22Rv1 (cell line): ENCODE measurements at regions not wholly inside any gene's neighbourhood (a gene's known extent, or its start where the extent isn't known, plus 50 kb on each side); places are given as distances from the start of the nearest gene placed in this dataset.

Source experiments
- ZFX ChIP-seq: fragments of 450-650 bp; IDR thresholded peaks from 2 replicates; pipeline ENCODE4 v1.6.1; 2017; ENCODE audit warnings: antibody characterized with exemption, borderline replicate concordance
- TF ChIP-seq, protein P1 (sequence below): fragments of 450-650 bp; IDR thresholded peaks from 2 replicates; pipeline ENCODE4 v1.5.1; 2017; ENCODE audit warnings: mild to moderate bottlenecking

GRCh38 chr18:39780774-39781173 lies 2174.3 kb upstream of the PIK3C3 start:
- TF ChIP-seq, protein P1, sequence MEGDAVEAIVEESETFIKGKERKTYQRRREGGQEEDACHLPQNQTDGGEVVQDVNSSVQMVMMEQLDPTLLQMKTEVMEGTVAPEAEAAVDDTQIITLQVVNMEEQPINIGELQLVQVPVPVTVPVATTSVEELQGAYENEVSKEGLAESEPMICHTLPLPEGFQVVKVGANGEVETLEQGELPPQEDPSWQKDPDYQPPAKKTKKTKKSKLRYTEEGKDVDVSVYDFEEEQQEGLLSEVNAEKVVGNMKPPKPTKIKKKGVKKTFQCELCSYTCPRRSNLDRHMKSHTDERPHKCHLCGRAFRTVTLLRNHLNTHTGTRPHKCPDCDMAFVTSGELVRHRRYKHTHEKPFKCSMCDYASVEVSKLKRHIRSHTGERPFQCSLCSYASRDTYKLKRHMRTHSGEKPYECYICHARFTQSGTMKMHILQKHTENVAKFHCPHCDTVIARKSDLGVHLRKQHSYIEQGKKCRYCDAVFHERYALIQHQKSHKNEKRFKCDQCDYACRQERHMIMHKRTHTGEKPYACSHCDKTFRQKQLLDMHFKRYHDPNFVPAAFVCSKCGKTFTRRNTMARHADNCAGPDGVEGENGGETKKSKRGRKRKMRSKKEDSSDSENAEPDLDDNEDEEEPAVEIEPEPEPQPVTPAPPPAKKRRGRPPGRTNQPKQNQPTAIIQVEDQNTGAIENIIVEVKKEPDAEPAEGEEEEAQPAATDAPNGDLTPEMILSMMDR = no peak
- TF ChIP-seq ZFX = no peak
